ENCODE measurements at regions not wholly inside any gene's neighbourhood (a gene's known extent, or its start where the extent isn't known, plus 50 kb on each side); places are given as distances from the start of the nearest gene placed in this dataset.

DNA sequence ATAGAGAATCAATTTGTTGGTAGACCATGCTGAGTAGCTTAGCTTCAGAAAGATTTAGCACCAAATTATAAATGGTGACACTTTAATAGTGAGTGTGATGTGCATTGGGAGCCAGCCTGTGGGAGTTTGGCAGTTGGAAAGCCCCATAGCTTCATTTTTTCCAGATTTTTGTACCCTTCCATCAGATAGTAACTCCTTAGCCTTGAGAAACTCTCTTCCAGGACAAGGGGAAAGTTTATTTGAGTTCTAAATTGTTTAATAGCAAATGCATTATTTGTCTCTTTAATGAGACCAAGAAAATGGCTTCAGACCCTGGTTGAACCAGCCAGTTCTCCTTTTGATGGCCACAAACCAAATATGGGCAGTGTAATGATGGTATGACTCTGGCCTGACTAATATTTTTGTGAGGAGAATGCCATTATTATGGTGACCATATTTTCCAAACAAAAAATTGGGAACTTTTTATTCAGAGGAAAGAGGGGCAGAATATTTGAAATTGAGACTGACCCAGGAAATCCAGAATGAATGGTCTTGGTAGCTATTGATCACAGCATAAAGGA is 49.8 kb downstream of the PLCE1 start:
- no peak for DNase-seq

GRCh38 chr10:94046098-94046497 is 52.4 kb downstream of the PLCE1 start:
- DNase-seq = no peak

DNA sequence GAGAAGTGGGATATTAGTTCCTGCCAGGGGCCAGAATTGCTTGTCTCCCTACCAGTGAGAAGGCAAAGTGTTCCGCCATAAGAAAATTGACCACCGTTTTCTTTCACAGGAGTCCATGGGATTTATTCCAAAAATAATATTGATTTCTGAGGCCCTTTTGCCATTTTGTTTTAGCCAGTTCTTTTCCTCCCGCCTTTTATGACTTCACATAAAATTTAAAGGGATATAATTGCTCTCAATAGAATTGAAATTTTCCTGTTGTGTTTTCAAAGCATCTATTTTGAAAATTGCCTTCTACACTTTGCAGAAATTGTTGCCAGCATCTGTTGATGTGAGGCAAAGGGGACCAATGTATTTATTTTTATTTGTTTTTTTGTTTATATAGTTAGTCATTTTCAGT is 53.6 kb downstream of the PLCE1 start:
- DNase-seq = no peak

GRCh38 chr10:94049911-94050310 is 56.2 kb downstream of the PLCE1 start:
- DNase-seq = no peak

DNA sequence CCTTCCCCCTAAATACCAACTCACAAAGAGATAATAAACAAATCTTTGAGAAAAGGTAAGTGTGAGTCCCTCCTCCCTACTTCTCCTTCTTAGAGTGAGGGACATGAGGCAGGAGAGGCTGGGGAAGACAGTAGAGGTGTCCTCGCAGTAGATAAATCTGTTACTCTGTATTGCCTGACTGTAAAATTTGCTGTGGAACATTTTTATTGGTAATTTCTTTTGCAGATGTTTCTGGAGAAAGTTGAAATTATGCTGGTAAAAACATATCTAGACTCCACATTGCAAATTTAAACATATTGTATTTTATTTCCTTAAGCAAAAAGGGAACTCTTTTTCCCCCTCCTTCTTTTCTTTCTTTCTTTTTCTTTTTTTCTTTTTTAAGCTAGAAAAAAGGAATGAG is 58.5 kb downstream of the PLCE1 start:
- DNase-seq = no peak

DNA sequence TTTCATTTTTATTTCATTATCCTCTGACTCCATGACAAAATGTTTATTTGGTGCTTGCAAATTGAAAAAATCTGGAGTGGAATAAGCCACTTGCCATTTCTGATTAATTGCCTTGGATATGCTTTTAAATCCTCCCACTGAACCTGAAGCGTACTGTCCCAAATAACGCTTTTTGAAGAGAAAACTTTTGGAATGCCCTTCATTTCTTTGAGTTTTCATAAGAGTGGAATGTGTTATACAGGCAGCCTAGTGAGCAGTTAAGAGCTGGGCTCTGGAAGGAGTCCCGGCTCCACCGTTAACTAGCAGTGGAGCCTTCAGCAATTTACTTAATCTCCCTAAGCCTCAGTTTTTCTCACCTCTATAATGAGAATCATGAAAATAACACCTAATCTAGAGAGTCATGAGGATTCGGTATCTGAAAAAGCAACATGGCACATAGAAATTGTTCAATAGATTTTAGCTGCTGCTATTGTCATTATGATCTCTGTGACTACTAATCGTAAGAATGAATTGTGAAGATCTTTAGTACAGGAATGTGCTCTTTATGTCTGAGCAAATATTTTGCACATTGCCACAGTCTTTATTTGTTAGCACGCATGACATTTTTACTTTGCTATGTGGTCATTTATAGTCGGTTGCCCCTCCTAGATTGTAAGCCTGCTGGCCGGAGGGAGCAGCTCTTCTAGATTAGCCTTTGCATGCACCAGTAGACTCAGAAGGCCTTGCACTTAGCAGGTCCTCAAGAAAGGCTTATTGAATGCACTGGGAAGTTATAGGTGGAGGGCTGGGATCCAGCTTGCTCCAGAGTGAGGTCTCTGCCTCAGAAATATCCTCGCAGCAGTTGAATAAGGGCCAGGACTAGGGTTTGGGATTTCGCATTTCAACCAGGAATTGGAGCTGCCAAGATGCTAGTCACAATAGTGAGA is 59.4 kb downstream of the PLCE1 start:
- no peak for DNase-seq

DNA sequence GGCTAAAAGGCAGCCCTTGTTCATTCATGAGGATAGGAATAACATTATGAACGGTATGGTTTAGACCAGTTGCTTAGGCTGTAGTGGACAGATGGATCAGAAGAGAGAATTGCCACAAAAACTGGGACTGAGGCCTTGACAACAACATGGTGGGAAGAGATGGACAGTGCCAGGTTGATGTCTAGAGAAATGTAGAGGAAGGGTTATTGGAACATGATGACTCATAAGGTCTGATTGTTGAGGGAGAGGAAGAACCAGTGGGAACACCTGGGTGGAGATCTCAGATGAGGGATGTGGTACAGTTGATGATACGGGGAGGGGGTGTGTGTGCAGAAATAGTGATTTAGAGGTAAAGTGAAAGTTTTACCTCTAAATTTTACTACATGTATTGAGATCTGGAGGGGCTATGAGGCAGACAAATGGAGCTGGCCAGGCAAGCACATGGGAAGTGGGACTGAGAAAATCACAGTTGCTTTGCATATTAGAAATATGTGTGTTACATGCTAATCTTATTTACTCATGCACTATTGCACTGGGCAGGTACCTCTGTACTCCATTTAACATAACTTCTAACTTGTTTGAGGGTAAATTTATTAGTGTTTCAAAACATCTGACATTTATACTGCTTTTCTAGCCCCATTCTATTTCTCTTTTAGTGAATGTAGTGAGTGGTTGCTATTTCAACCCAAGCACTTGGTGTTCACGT is 65.6 kb downstream of the PLCE1 start:
- no peak for DNase-seq

- no peak for DNase-seq
Measured at GRCh38 chr10:94061026-94061425, 67.3 kb downstream of the PLCE1 start.

DNA sequence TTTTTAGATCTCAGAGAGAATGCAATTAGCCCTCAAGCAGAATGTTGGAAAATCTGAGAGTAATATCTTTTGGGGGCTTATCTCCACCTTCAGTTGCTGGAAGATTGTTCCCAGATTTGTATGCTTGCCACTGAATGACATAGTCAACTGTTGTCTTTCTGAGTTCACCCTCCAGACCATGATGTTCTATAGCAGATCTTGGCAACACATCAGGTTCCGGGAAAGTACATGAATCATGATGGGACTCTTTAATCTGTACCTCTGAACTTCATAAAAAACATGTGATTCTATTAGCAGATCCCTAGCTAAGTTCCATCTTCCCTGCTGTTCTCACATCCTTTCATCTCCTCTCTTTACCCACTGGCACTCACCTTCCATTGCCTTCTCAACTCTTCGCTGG is 68.9 kb downstream of the PLCE1 start:
- no peak for DNase-seq

DNA sequence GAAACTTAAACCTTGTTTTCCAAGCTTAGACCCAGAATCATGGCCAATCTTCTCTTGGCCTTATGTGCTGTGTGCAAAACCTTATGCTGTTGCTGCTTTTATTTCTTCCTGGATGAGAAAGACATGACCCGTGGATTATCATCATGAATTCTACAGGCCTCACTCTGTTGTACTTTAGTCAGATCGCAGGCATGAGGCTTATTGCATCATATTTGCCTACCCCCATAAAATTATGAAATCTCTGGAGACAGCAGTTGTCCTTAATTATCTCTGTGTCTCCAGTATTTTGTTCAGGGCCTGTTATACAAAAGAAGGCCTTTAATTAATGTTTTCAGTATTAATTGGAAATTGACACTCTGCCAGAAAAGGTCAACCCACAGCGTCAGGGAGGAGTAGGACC is 71.6 kb downstream of the PLCE1 start:
- no peak for DNase-seq

DNA sequence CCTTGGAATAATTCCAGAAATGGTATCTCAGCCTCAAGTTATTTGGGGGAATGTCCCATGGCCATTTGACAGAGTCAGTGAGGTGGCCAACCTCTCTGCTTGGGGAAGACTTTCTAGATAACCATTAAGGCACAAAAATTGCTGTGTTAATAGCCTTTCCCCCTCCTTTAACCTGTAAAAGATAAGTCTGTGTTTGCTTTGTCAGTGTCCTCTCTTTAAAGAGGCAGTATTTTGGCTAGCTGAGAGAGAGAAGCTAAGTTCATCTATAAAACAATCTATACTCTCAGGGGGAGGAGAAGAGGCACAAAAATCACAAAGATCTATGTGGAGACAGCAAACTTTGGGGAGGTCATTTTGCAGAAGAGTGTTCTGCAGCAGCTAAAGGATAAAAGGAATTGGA is 72.1 kb downstream of the PLCE1 start:
- no peak for DNase-seq

GRCh38 chr10:94066411-94066810 is 72.7 kb downstream of the PLCE1 start:
- DNase-seq = no peak

DNA sequence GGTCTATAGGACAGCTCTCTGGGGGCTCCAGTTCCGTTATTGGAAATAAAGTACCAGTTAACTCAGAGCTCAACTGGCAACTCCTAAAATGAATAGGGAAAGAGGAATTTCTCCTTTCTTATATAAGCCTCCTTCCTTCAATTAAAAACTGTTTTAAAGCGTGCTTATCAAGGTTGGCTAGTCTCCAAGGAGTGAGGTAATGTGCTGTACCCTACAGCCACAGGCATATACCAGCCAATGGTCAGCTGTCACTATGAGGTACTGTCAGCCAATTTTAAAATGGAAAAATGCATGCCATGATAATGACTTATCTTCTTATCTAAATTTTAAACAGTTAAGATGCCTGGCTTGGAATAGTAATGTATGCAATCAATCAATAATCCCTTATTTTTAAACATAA is 76.2 kb downstream of the PLCE1 start:
- no peak for DNase-seq

- DNase-seq = no peak
Measured at GRCh38 chr10:94074462-94074861, 80.7 kb downstream of the PLCE1 start.

- no peak for DNase-seq
Measured at GRCh38 chr10:94075506-94075905, 81.8 kb downstream of the PLCE1 start.

DNA sequence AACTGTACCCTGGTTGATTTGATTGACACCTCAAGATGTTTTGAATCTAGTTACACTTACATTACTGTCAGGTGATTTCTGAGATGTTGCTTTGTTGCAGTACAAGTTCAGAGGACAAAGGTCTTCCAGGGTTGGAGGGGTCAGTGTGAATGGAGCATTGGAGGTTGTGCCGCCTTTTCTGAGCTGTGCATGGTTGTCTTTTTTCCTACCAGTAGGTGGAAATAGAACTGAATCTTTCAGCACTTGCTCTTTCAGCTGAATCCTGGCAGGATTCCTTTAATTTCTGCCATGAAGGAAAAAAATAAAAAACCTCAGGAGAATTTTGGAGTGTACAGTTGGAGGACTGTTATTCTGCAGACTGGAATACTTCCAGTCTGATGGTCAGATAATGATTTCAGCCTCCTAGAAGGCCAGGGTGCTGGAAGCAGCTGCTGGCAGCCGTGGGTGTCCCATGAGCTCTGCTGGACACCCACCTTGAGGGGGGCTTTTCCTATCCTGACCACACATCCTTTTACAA is 82.7 kb downstream of the PLCE1 start:
- no peak for DNase-seq

DNA sequence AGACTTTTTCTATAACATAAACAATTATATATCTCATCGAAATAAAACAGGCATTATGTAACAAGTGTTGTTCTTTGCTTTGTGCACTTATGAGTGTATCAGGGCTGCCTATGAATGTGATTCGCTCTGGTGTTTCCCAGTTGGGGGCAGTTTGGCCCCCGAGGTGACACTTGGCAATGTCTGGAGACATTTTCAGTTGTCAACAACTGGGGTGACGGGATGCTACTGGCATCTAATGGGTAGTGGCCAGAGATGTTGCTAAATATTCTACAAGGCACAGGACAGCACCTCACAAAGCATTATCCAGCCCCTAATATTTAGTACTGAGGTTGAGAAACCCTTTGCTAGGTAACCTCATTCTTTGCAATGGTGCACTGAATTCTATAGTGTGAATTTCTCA is 83.3 kb downstream of the PLCE1 start:
- DNase-seq = no peak

DNA sequence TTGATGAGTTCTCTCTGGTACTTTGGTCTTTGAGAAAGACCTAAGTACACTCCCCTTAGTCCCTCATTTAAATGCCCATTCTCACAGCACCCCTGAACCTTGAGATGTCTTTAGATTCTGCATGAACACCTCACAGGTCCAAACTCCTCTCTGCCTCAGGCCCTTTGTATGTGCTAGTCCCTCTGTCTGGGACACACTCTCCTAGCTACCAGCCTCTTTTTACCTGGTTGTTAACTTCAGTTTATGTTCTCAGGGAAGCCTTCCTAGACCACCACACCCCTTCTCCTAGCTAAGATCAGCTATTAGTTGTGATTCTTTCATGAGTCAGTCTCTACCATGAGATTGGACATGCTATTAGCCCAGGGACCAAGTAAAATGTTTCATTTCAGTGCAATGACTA is 86.4 kb downstream of the PLCE1 start:
- DNase-seq = no peak

- no peak for DNase-seq
Measured at GRCh38 chr10:94083662-94084265, 90.0 kb downstream of the PLCE1 start.

- no peak for DNase-seq
Measured at GRCh38 chr10:94084344-94084743, 90.6 kb downstream of the PLCE1 start.

DNA sequence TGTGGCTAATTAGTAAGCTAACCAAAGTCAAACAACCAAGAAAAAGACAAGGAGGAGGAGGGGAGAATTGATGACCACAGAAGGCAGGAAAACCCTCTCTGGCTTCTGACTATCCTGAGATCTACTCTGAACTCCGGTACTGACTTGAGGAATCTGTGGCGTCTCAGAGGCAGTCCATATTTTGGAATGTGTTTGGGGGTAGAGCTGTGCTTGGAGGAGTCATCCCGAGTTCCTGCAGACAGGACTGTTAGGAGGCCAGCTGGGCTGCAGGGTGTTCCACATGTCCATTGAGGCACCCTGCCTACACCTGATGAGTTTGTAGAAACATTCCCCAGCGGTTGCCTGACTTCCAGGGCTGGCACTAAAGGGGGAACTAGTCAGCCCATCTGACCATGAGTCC is 91.6 kb downstream of the PLCE1 start:
- no peak for DNase-seq

- DNase-seq = no peak
Measured at GRCh38 chr10:94085766-94086437, 92.2 kb downstream of the PLCE1 start.

DNA sequence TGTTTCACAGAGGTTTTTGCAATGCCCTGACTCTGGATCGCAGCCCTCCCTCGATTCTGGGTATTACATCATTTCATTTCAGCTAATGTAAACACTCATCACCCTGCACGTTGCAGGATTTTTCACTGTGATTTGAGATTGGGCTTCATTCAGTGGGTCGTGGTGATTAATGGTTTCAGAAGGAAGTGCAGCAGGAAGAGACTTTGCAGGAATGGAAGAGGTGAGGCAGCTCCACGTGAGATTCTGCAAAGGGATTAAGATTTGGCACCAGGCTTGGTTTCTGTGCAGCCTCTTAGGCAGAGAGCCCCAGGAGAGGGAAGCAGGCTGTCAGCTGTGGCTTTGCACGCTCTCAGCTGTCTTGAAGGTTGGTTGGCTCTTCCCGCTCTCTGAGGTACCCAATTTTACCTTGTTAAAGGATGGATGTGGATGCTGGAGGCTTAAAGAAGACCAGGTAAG is 95.2 kb downstream of the PLCE1 start:
- DNase-seq = no peak
